ENCODE measurements at regions not wholly inside any gene's neighbourhood (a gene's known extent, or its start where the extent isn't known, plus 50 kb on each side); places are given as distances from the start of the nearest gene placed in this dataset.
"Not testable (repeated sequence)": the region's sequence is repeated elsewhere in the genome, so short reads cannot be mapped to it uniquely, and the experiment has no call there.

DNA sequence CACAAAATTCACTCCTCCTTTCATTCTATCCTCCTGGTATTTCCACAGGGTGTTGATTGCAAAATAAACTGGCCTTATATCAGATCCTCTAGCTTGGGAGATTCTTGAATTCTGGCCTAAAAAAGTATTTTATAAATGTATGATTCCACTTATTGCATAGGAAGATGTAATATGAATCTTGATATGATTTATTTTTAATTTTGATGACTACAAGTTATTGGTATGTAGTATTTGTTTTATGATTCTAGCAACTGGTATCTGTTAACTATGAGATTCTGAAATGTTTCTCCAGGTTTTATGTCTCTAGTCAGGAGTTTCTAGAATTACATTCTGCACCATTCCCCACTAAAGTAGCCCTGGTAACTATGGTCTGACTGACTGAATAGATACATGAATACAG is 373.9 kb upstream of the C11orf87 start:
- Mint-ChIP-seq H3K27ac (no peak overlapping the region), H3K27me3 (peaks cover 2% of the 10 kb centered on the region), H3K4me3 (no peak overlapping the region), H3K9me3 (ENCODE audit: low read depth) (no peaks in the 10 kb centered on the region), H3K36me3 (ENCODE audit: low read depth) (no peaks in the 10 kb centered on the region), H3K4me1 (no peaks in the 10 kb centered on the region)
- ATAC-seq (no peak), DNase-seq (no peak)
- POLR2A ChIA-PET: no interaction called here
- intact Hi-C loops (cut with DNase I, micrococcal nuclease): no loop called here
- CTCF ChIA-PET: no interaction called here

DNA sequence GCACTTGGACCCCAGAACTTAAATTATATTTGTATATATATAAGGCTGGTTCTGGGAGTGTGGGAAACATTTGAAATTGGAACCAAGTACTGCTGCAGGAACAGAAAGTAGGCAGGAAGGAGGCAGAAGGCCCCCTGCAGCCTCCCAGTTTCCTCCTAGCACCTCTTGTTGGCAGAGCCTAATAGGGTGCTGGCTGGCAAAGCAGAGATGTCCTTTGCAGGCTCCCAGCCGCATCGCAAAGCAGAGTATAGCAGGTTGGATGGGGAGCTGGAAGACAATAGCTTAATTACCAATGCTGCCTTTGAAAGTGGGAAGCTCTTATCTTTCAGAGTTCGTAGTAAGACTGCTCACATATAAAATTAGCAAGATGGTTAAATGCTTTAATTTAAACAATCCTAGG is 370.8 kb upstream of the C11orf87 start:
- intact Hi-C loops (cut with DNase I, micrococcal nuclease): no loop called here
- POLR2A ChIA-PET: no interaction called here
- Mint-ChIP-seq H3K4me1 (no peaks in the 10 kb centered on the region), H3K4me3 (no peak overlapping the region), H3K36me3 (ENCODE audit: low read depth) (no peaks in the 10 kb centered on the region), H3K27me3 (peaks cover 1% of the 10 kb centered on the region), H3K27ac (no peak overlapping the region), H3K9me3 (ENCODE audit: low read depth) (no peaks in the 10 kb centered on the region)
- DNase-seq: no peak
- no peak for ATAC-seq
- CTCF ChIA-PET: no interaction called here

DNA sequence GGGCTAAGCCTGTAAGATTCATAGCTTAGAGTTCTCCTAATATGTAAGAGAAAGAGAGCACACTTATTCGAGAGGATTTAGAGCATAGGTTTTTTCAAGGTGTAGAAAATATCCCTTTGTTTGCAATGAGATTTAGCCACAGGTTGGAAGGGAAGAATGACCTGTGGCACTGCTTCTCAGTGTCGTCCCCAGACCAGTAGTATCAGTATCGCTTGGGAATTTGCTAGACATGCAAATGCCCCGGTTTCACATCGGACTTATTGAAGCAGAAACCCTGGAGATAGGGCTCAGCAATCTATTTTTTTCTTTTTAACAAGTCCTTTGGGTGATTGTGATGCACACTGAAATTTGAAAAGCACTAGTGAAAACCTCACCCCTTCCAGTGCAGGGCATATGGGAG is 362.6 kb upstream of the C11orf87 start:
- Mint-ChIP-seq H3K36me3 (ENCODE audit: low read depth) (no peaks in the 10 kb centered on the region), H3K4me1 (peaks cover 2% of the 10 kb centered on the region), H3K27ac (no peak overlapping the region), H3K9me3 (ENCODE audit: low read depth) (no peaks in the 10 kb centered on the region), H3K27me3 (no peaks in the 10 kb centered on the region), H3K4me3 (no peak overlapping the region)
- intact Hi-C loops (cut with DNase I, micrococcal nuclease): no loop called here
- no peak for DNase-seq
- POLR2A ChIA-PET: no interaction called here
- CTCF ChIA-PET: no interaction called here
- ATAC-seq: no peak

DNA sequence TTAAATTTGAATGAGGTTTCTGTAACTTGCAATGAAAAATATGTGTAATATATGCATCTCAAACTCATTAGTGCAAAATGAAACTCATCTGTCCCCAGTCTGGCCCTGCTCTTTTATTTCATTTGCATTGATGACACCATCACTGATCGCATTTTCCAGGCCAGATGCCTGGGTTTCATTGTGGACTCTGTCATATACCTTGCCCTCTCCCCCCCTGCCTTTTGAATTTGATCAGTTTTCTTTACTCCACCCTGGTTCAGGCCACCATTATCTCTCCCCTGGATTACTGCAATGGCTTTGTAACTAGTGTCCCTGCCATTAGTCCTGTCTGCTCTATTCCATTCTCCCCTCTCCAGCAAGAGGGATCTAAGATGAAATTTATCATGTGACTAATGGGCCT is 360.6 kb upstream of the C11orf87 start:
- ChIA-PET POLR2A (no interaction called here), CTCF (no interaction called here)
- ATAC-seq (no peak), DNase-seq (no peak)
- intact Hi-C loops (cut with DNase I, micrococcal nuclease): no loop called here
- no peaks in the 10 kb centered on the region for H3K9me3 Mint-ChIP-seq (ENCODE audit: low read depth)
- H3K4me1 Mint-ChIP-seq: peaks cover 6% of the 10 kb centered on the region
- H3K36me3 Mint-ChIP-seq (ENCODE audit: low read depth): no peaks in the 10 kb centered on the region
- H3K27ac Mint-ChIP-seq: no peak overlapping the region
- no peaks in the 10 kb centered on the region for H3K27me3 Mint-ChIP-seq
- no peak overlapping the region for H3K4me3 Mint-ChIP-seq

DNA sequence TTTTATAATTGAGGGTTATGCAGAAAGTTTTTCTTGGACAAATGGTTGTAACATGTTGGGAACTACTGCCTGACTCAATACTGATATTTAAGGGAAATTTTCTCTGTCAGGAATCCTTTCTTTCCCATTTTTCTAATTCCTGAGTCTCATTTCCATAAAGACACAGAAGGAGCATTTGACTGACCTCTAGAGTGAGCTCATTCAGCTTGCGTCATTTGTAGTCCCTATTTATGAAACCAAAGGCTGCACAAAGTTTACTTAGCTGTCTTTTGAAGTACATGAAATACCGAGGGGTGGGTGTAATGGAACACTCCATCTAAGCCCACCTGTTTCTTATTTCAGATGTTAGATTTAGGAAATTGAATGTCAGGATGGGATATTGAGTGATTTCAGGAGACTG is 359.5 kb upstream of the C11orf87 start:
- Mint-ChIP-seq H3K4me1 (peaks cover 6% of the 10 kb centered on the region), H3K4me3 (no peak overlapping the region), H3K9me3 (ENCODE audit: low read depth) (no peaks in the 10 kb centered on the region), H3K27ac (no peak overlapping the region), H3K27me3 (no peaks in the 10 kb centered on the region), H3K36me3 (ENCODE audit: low read depth) (no peaks in the 10 kb centered on the region)
- no peak for ATAC-seq
- CTCF ChIA-PET: no interaction called here
- intact Hi-C loops (cut with DNase I, micrococcal nuclease): no loop called here
- DNase-seq: no peak
- POLR2A ChIA-PET: no interaction called here

DNA sequence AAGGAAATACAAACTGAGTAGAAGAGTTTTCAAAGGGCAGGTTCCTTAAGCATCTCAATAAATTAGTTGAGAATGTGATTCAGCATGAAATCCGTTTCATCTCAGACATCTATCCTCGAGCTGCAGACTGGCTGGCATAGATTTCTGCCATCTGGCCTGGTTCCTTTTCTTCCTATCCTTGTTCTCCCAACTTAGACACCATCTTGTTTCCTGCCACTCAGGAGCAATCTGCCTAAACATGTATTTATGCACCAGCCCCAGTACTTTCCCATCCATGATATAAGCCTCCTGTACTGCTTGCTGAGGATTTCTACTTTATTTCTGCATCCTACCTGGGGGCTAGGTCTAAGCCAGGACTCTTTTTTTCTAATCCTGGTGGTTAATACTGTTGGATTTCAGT is 359.1 kb upstream of the C11orf87 start:
- CTCF ChIA-PET: no interaction called here
- no peak for DNase-seq
- Mint-ChIP-seq H3K9me3 (ENCODE audit: low read depth) (no peaks in the 10 kb centered on the region), H3K4me1 (peaks cover 6% of the 10 kb centered on the region), H3K36me3 (ENCODE audit: low read depth) (no peaks in the 10 kb centered on the region), H3K4me3 (no peak overlapping the region), H3K27ac (no peak overlapping the region), H3K27me3 (no peaks in the 10 kb centered on the region)
- ATAC-seq: no peak
- POLR2A ChIA-PET: no interaction called here
- intact Hi-C loops (cut with DNase I, micrococcal nuclease): no loop called here

DNA sequence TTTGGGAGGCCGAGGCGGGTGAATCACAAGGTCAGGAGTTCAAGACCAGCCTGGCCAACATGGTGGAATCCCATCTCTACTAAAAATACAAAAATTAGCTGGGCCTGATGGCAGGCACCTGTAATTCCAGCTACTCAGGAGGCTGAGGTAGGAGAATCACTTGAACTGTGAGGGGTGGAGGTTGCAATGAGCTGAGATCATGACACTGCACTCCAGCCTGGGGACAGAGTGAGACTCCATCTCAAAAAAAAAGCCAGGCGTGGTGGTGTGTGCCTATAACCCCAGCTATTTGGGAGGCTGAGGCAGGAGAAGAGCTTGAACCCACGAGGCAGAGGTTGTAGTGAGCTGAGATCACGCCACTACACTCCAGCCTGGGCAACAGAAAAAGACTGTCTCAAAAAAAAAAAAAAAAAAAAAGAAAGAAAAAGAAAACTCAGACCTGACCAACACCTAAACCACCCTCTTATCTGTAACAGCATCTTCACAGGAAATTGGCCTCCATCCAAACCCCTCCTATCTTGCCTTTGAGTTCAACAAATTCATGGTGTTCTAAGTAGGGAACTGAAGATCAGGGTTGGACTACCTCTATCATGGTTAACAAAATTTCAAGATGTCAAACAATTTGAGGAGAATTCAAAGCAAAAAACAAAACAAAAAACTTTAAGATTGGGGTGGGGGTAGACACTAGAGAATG is 357.2 kb upstream of the C11orf87 start:
- intact Hi-C loops (cut with DNase I, micrococcal nuclease); CTCF ChIA-PET; H3K4me1 Mint-ChIP-seq; H3K4me3 Mint-ChIP-seq; H3K9me3 Mint-ChIP-seq (ENCODE audit: low read depth); H3K27ac Mint-ChIP-seq; ATAC-seq; H3K27me3 Mint-ChIP-seq; H3K36me3 Mint-ChIP-seq (ENCODE audit: low read depth): not testable (repeated sequence)
- POLR2A ChIA-PET: interaction anchor here (0.6 kb wide), 2 partner anchors 198 to 1114 kb away, joined by 3 to 18 read pairs; no protein-coding TSS in a partner anchor
- peak; percentile 10 for DNase-seq

DNA sequence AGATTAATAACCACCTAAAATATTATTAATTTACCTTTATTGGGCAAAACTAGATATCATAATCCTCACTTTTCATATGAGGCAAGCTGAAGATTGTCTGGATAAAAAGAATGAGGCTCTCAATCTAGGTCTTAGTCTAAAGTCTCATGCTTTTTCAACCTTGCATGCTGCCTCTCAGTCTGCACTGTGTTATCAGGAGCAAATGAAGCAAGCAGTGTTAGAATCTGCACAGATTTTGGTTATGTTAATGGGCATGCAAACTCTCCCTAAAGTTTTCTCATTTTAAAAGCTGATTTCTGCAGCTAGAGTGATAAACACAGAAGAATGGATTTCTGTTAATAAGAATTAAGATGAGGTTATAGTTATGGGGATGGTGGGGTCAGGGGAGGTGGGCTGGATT is 350.7 kb upstream of the C11orf87 start:
- DNase-seq (no peak), ATAC-seq (no peak)
- intact Hi-C loops (cut with DNase I, micrococcal nuclease): no loop called here
- ChIA-PET CTCF (no interaction called here), POLR2A (no interaction called here)
- no peak overlapping the region for H3K4me3 Mint-ChIP-seq
- H3K9me3 Mint-ChIP-seq (ENCODE audit: low read depth): peaks cover 3% of the 10 kb centered on the region
- H3K4me1 Mint-ChIP-seq: no peaks in the 10 kb centered on the region
- no peak overlapping the region for H3K27ac Mint-ChIP-seq
- no peaks in the 10 kb centered on the region for H3K27me3 Mint-ChIP-seq
- H3K36me3 Mint-ChIP-seq (ENCODE audit: low read depth): no peaks in the 10 kb centered on the region

DNA sequence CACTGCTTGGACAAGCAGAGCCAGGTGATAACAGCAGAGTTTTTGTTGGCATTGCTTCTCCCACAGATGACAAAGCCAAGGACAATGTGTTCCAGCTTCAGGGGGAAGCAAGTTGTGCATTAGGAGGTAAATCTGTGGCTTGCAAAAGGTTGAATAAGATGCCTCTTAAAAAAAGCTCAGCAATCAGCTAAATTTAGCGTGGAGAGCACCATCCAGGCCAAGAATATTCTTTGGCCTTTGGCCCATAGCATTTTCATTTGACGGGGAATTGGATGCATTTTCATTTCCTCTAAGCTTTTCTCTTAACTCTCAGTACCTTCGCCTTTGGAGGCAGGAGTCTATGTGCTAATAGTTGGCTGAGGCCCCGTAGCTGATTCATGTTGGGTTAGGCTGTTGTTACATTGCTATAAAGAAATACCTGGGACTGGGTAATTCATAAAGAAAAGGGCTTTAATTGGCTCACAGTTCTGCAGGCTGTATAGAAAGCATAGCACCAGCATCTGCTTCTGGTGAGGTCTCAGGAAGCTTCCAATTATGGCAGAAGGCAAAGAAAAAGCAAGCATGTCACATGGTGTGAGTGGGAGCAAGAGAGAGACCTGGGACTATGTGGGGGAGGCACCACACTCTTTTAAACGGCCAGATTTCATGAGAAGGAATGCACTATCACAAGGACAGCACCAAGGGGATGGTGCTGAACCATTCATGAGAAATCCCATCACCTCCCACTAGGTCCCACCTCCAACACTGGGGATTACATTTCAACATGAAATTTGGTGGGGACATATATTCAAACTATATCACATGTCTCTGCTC is 350.1 kb upstream of the C11orf87 start:
- DNase-seq (no peak), ATAC-seq (no peak)
- Mint-ChIP-seq H3K36me3 (ENCODE audit: low read depth) (no peaks in the 10 kb centered on the region), H3K27ac (no peak overlapping the region), H3K4me3 (no peak overlapping the region), H3K4me1 (no peaks in the 10 kb centered on the region), H3K27me3 (no peaks in the 10 kb centered on the region), H3K9me3 (ENCODE audit: low read depth) (peaks cover 3% of the 10 kb centered on the region)
- ChIA-PET POLR2A (no interaction called here), CTCF (no interaction called here)
- intact Hi-C loops (cut with DNase I, micrococcal nuclease): no loop called here

DNA sequence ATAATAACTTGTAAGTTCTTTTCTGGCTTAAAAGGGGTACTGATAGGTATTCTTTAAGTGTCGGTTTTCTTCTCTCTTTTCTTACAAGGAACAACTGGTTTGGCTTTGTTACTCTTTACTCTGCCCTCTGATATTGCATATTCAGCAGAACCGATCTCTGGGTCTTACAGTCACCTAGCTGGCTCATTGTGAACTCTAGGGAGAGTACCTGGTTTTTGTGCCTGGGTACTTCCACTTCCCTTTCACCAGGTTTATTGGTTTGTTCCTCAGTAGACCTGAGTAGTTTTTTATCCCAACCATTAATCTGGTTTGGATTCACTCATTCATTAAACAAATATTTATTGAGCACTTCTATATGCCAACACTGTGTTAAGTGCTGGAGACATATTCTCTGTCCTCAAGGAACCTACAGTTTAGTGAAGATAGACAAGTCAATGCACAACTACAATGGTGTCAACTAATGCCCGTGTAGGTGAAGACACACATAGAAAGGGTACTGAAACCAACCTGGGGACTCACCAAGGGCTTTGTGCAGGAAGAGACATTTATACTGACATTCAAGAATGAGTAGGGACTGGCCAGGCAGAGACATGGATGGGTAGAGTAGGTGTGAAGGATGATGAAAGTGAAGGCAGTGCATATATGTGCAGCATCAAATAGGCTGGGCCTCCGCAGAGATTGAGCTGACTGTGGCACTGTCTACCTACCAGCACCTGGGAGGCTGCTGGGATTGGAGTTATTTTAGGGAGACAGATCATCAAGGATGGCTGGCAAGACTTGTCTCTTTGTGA is 348.8 kb upstream of the C11orf87 start:
- no peak for DNase-seq
- Mint-ChIP-seq H3K4me1 (no peaks in the 10 kb centered on the region), H3K36me3 (ENCODE audit: low read depth) (no peaks in the 10 kb centered on the region), H3K27me3 (no peaks in the 10 kb centered on the region), H3K27ac (no peak overlapping the region), H3K9me3 (ENCODE audit: low read depth) (peaks cover 3% of the 10 kb centered on the region), H3K4me3 (no peak overlapping the region)
- CTCF ChIA-PET: no interaction called here
- no peak for ATAC-seq
- intact Hi-C loops (cut with DNase I, micrococcal nuclease): no loop called here
- POLR2A ChIA-PET: no interaction called here

DNA sequence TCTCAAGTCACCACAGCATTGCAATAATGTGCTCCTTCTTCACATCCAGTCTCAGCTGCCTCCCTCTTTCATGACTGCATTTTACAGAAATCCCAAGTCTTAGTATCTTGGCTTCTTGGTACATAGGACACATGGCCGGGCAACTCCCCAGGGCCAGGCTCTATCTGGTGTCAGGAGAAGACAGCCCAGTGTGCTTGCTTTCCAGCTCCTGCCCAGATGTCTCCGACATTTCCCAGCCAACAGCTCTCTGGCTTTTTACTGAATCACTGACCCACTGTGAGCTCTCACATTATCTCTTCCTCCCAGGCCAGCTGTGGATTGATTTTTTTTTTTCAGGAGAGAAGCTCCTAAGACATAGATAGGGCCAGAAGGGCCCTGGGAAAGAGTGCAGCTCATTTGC is 346.0 kb upstream of the C11orf87 start:
- DNase-seq (no peak), ATAC-seq (no peak)
- H3K36me3 Mint-ChIP-seq (ENCODE audit: low read depth): no peaks in the 10 kb centered on the region
- no peaks in the 10 kb centered on the region for H3K27me3 Mint-ChIP-seq
- no peak overlapping the region for H3K27ac Mint-ChIP-seq
- ChIA-PET POLR2A (interaction anchor here (0.7 kb wide), 1 partner anchor 10 kb away, joined by 3 read pairs; no protein-coding TSS in a partner anchor), CTCF (interaction anchor here (1.2 kb wide), 1 partner anchor 9 kb away, joined by 4 read pairs; no protein-coding TSS in a partner anchor)
- H3K4me1 Mint-ChIP-seq: no peaks in the 10 kb centered on the region
- H3K4me3 Mint-ChIP-seq: no peak overlapping the region
- peaks cover under 1% of the 10 kb centered on the region for H3K9me3 Mint-ChIP-seq (ENCODE audit: low read depth)
- intact Hi-C loops (cut with DNase I, micrococcal nuclease): no loop called here

DNA sequence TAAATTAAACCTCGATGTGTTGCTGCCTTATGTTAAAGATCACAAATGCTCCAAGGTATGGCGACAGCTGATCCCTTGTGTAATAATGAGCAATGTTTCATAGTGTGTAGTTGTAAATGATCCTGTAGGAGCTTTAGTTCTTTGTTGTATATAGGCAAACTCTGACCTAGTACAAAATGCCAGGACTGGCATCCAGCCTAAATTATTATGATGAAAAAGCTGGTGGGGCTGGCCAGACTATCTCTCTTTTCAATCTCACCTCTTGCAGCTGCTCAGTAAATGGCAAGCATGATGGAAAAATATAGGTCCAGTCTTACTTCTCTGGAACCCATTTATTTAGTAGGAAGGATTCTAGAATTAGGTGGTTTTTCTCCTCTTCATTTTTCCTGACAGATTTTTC is 345.1 kb upstream of the C11orf87 start:
- no peak for DNase-seq
- intact Hi-C loops (cut with DNase I, micrococcal nuclease): no loop called here
- ATAC-seq: no peak
- no peak overlapping the region for H3K4me3 Mint-ChIP-seq
- H3K27ac Mint-ChIP-seq: no peak overlapping the region
- no peaks in the 10 kb centered on the region for H3K36me3 Mint-ChIP-seq (ENCODE audit: low read depth)
- no peaks in the 10 kb centered on the region for H3K4me1 Mint-ChIP-seq
- H3K9me3 Mint-ChIP-seq (ENCODE audit: low read depth): no peaks in the 10 kb centered on the region
- H3K27me3 Mint-ChIP-seq: no peaks in the 10 kb centered on the region
- ChIA-PET POLR2A (no interaction called here), CTCF (interaction anchor here (0.6 kb wide), 1 partner anchor 13 kb away, joined by 3 read pairs; no protein-coding TSS in a partner anchor)

Data from activated CD4-positive, alpha-beta T cell treated with anti-CD3 and anti-CD28 coated beads for 36 hours (primary cell).